Mesenchymal stem cell (in vitro differentiated cells and primary cell): ENCODE measurements at regions not wholly inside any gene's neighbourhood (a gene's known extent, or its start where the extent isn't known, plus 50 kb on each side); places are given as distances from the start of the nearest gene placed in this dataset.

ENCODE experiments used
- DNase-seq: peaks from one replicate; pipeline ENCODE4 v3.0.0-alpha.2; 2013
- H2AFZ ChIP-seq: one replicate; pipeline ENCODE4 v1.6.1; 2013; ENCODE audit warnings: low read depth, mild to moderate bottlenecking, control low read depth, inconsistent platforms, low read length, moderate library complexity
- H2AK5ac ChIP-seq: 2 replicates; pipeline ENCODE4 v1.6.1; 2013; ENCODE audit warnings: low read length, moderate library complexity, mild to moderate bottlenecking, inconsistent platforms; ENCODE audit not compliant: severe bottlenecking
- H2BK120ac ChIP-seq: one replicate; pipeline ENCODE4 v1.6.1; 2013; ENCODE audit warnings: low read depth, mild to moderate bottlenecking, inconsistent platforms, low read length, moderate library complexity
- H2BK12ac ChIP-seq, 2 experiments: one replicate each; pipeline ENCODE4 v1.6.1; 2013; ENCODE audit warnings: inconsistent platforms in 2 of 2, low read length in 2 of 2, mild to moderate bottlenecking in 2 of 2, moderate library complexity in 2 of 2, control low read depth in 1 of 2
- H2BK15ac ChIP-seq: one replicate; pipeline ENCODE4 v1.6.1; 2013; ENCODE audit warnings: mild to moderate bottlenecking, low read depth, inconsistent platforms; ENCODE audit not compliant: poor library complexity, severe bottlenecking
- H2BK5ac ChIP-seq: 2 replicates; pipeline ENCODE4 v1.6.1; 2013; ENCODE audit warnings: low read depth, mild to moderate bottlenecking, low read length, control low read depth, inconsistent platforms; ENCODE audit not compliant: poor library complexity, severe bottlenecking
- H3K14ac ChIP-seq, 2 experiments: one replicate each; pipeline ENCODE4 v1.6.1; 2013; ENCODE audit warnings: inconsistent platforms in 2 of 2, low read length in 2 of 2, control low read depth in 1 of 2, mild to moderate bottlenecking in 1 of 2, moderate library complexity in 1 of 2
- H3K18ac ChIP-seq, 2 experiments: one replicate each; pipeline ENCODE4 v1.6.1; 2013; ENCODE audit warnings: inconsistent platforms in 2 of 2, low read length in 2 of 2, control low read depth in 1 of 2, low read depth in 1 of 2, mild to moderate bottlenecking in 1 of 2
- H3K23ac ChIP-seq, 2 experiments: one replicate each; pipeline ENCODE4 v1.6.1; 2013; ENCODE audit warnings: inconsistent platforms in 2 of 2, low read length in 2 of 2, mild to moderate bottlenecking in 2 of 2, moderate library complexity in 2 of 2, control low read depth in 1 of 2
- H3K27ac ChIP-seq: 2 replicates; pipeline ENCODE4 v1.5.1; 2013; ENCODE audit warnings: mild to moderate bottlenecking, moderate library complexity, low read length, control low read depth, inconsistent platforms; ENCODE audit not compliant: poor library complexity, severe bottlenecking
- H3K27me3 ChIP-seq, 2 experiments: 2 replicates each; pipeline versions ENCODE4 v1.6.1 to v1.7.0; 2013; ENCODE audit warnings: low read length in 2 of 2, mild to moderate bottlenecking in 2 of 2, moderate library complexity in 2 of 2, control low read depth in 1 of 2, inconsistent platforms in 1 of 2; ENCODE audit not compliant: control insufficient read depth in 1 of 2, insufficient read depth in 1 of 2
- H3K36me3 ChIP-seq, 2 experiments: 2 replicates each; pipeline versions ENCODE4 v1.6.1 to v1.7.0; 2013; ENCODE audit warnings: low read length in 2 of 2, control low read depth in 1 of 2, inconsistent platforms in 1 of 2, low read depth in 1 of 2, mild to moderate bottlenecking in 1 of 2; ENCODE audit not compliant: insufficient read depth in 2 of 2, control insufficient read depth in 1 of 2
- H3K4ac ChIP-seq, 2 experiments: one replicate each; pipeline ENCODE4 v1.6.1; 2013; ENCODE audit warnings: inconsistent platforms in 2 of 2, low read length in 2 of 2, mild to moderate bottlenecking in 2 of 2, moderate library complexity in 2 of 2, control low read depth in 1 of 2, low read depth in 1 of 2
- H3K4me1 ChIP-seq: 2 replicates; pipeline ENCODE4 v1.6.1; 2013; ENCODE audit warnings: low read depth, low read length, control low read depth; ENCODE audit not compliant: control insufficient read depth, insufficient read depth
- H3K4me2 ChIP-seq: 2 replicates; pipeline ENCODE4 v1.6.1; 2013; ENCODE audit warnings: low read length, mild to moderate bottlenecking, inconsistent platforms; ENCODE audit not compliant: poor library complexity, severe bottlenecking
- H3K4me3 ChIP-seq, 2 experiments: 2 replicates each; pipeline versions ENCODE4 v1.5.1 to v1.7.0; 2013; ENCODE audit warnings: low read length in 2 of 2, mild to moderate bottlenecking in 2 of 2, control low read depth in 1 of 2, low read depth in 1 of 2; ENCODE audit not compliant: insufficient read depth in 1 of 2
- H3K79me1 ChIP-seq: replicated peaks from 2 replicates; pipeline ENCODE4 v1.6.1; 2013; ENCODE audit warnings: mild to moderate bottlenecking, control low read depth, low read length, inconsistent platforms; ENCODE audit not compliant: poor library complexity, severe bottlenecking
- H3K9ac ChIP-seq: 2 replicates; pipeline ENCODE4 v1.7.0; 2013; ENCODE audit warnings: mild to moderate bottlenecking, low read length, moderate library complexity
- H3K9me3 ChIP-seq: 2 replicates; pipeline ENCODE4 v1.7.0; 2013; ENCODE audit warnings: mild to moderate bottlenecking, low read length; ENCODE audit not compliant: control insufficient read depth
- H4K8ac ChIP-seq: one replicate; pipeline ENCODE4 v1.6.1; 2013; ENCODE audit warnings: inconsistent platforms, mild to moderate bottlenecking, low read length, moderate library complexity
- H4K91ac ChIP-seq: one replicate; pipeline ENCODE4 v1.6.1; 2013; ENCODE audit warnings: mild to moderate bottlenecking, low read length, inconsistent platforms
- WGBS: methylation state at CpG from one replicate; pipeline ENCODE4 v1.1.7; 2013; ENCODE audit warnings: mixed read lengths; 5-methylcytosine and 5-hydroxymethylcytosine counted together

- Histone ChIP-seq H3K4ac (no peak overlapping the region), H2BK5ac (no peak overlapping the region), H3K36me3 (no peaks in the 10 kb centered on the region), H2BK15ac (no peak overlapping the region), H3K23ac (no peak overlapping the region), H3K4me1 (peaks cover 2% of the 10 kb centered on the region), H4K8ac (no peak overlapping the region), H3K27me3 (no peaks in the 10 kb centered on the region), H3K4me2 (no peak overlapping the region), H3K14ac (no peak overlapping the region), H3K18ac (no peak overlapping the region), H3K9me3 (peaks cover 14% of the 10 kb centered on the region), H4K91ac (no peak overlapping the region), H3K27ac (no peak overlapping the region), H2AK5ac (no peak overlapping the region), H2BK120ac (no peak overlapping the region), H3K79me1 (no peaks in the 10 kb centered on the region), H2BK12ac (no peak overlapping the region), H3K9ac (no peak overlapping the region), H2AFZ (no peak overlapping the region), H3K4me3 (no peak overlapping the region)
- 85% methylated on average over 2 of the region's 2 CpGs for WGBS
- no peak for DNase-seq
These were observed 167.9 kb downstream of the TFAP2C start for GRCh38 chr20:56797023-56797422.

- H2AFZ ChIP-seq = no peak overlapping the region
- H3K4me2 ChIP-seq = no peak overlapping the region
- no peak overlapping the region for H4K91ac ChIP-seq
- no peak overlapping the region for H3K27ac ChIP-seq
- H2BK120ac ChIP-seq = no peak overlapping the region
- no peak overlapping the region for H3K4me3 ChIP-seq
- H4K8ac ChIP-seq = no peak overlapping the region
- no peak overlapping the region for H2BK12ac ChIP-seq
- no peak overlapping the region for H3K18ac ChIP-seq
- H3K4me1 ChIP-seq = peaks cover 2% of the 10 kb centered on the region
- H3K4ac ChIP-seq = no peak overlapping the region
- no peak overlapping the region for H3K14ac ChIP-seq
- H2AK5ac ChIP-seq = no peak overlapping the region
- no peaks in the 10 kb centered on the region for H3K36me3 ChIP-seq
- peaks cover 0 to 9% of the 10 kb centered on the region in 2 experiments for H3K27me3 ChIP-seq
- H3K79me1 ChIP-seq = no peaks in the 10 kb centered on the region
- H2BK5ac ChIP-seq = no peak overlapping the region
- WGBS = 95% methylated on average over 1 of the region's 1 CpG
- peaks cover 14% of the 10 kb centered on the region for H3K9me3 ChIP-seq
- H3K9ac ChIP-seq = no peak overlapping the region
- no peak overlapping the region for H3K23ac ChIP-seq
- no peak overlapping the region for H2BK15ac ChIP-seq
- no peak for DNase-seq
These were observed 169.5 kb downstream of the TFAP2C start for GRCh38 chr20:56798634-56799033.

GRCh38 chr20:56799187-56799586 lies 170.1 kb downstream of the TFAP2C start:
- Histone ChIP-seq H4K8ac (no peak overlapping the region), H3K4me3 (no peak overlapping the region), H3K18ac (no peak overlapping the region), H2BK12ac (no peak overlapping the region), H2AK5ac (no peak overlapping the region), H3K4me1 (peaks cover 4% of the 10 kb centered on the region), H2BK5ac (no peak overlapping the region), H3K4me2 (no peak overlapping the region), H2BK15ac (no peak overlapping the region), H2AFZ (no peak overlapping the region), H2BK120ac (no peak overlapping the region), H3K14ac (no peak overlapping the region), H3K36me3 (no peaks in the 10 kb centered on the region), H3K27me3 (peaks cover 0 to 9% of the 10 kb centered on the region in 2 experiments), H3K79me1 (no peaks in the 10 kb centered on the region), H3K4ac (no peak overlapping the region), H3K9me3 (peaks cover 14% of the 10 kb centered on the region), H3K9ac (no peak overlapping the region), H3K23ac (no peak overlapping the region), H4K91ac (no peak overlapping the region), H3K27ac (no peak overlapping the region)
- no peak for DNase-seq
- WGBS = 100% methylated on average over 2 of the region's 2 CpGs

- no peak for DNase-seq
- WGBS = no CpG with 5 or more reads among the region's 4 CpGs
- no peak overlapping the region for H4K91ac ChIP-seq
These were observed 171.0 kb downstream of the TFAP2C start for GRCh38 chr20:56800088-56800487.

More at GRCh38 chr20:56800088-56800487, 171.0 kb downstream of the TFAP2C start:
- Histone ChIP-seq H3K14ac (no peak overlapping the region), H2BK5ac (no peak overlapping the region), H3K4me2 (no peak overlapping the region), H3K4me3 (no peak overlapping the region), H3K79me1 (no peaks in the 10 kb centered on the region), H3K9ac (no peak overlapping the region), H2BK12ac (peak overlapping the region in 1 of 2 experiments; percentile 39), H2BK15ac (no peak overlapping the region), H4K8ac (no peak overlapping the region), H3K18ac (no peak overlapping the region), H3K4me1 (peaks cover 11% of the 10 kb centered on the region), H3K9me3 (peaks cover 14% of the 10 kb centered on the region), H2BK120ac (no peak overlapping the region), H3K27me3 (peaks cover 0 to 13% of the 10 kb centered on the region in 2 experiments), H2AFZ (peak overlapping the region; percentile 3), H3K27ac (no peak overlapping the region), H3K4ac (no peak overlapping the region), H3K36me3 (no peaks in the 10 kb centered on the region), H3K23ac (no peak overlapping the region), H2AK5ac (no peak overlapping the region)
